ENCODE measurements at regions not wholly inside any gene's neighbourhood (a gene's known extent, or its start where the extent isn't known, plus 50 kb on each side); places are given as distances from the start of the nearest gene placed in this dataset.

DNA sequence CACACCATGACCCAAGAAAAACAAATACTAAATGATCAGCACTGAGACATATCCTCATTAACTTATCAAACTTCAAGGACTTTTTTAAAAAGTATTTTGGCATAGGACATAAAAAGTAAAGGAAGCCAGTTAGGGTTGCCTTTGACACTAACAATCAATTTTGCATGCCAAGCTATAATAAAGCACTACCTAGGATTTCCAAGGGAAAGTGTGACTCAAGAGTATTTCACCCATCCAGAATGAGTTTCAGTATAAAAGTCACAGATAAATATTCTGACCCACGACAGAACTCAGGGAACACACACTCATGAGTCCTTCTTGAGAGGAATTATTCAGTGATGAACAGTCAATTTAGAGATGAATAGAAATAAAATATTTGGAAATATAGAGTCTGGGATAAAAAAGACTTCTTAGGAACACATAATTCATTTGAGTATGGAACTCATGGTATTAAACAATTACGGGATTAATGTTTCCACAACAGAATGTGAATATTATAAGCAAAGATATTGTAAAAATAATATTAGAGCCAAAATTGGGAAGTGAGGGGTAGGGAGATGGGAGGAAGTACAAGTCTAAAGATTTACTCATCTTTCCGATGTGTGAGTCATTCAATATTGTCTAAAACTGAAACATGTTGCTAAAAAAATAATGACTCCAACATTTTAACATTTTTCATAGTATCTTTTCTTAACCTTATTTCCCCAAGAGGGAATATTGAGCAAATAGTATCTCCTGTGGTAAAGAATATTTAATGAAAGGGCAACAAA, 143.5 kb upstream of the LNX1 start:
- no peaks in the 10 kb centered on the region for H3K79me2 ChIP-seq (ENCODE audit: insufficient read depth, low read depth)
- no peaks in the 10 kb centered on the region for H3K4me1 ChIP-seq (ENCODE audit: low read depth, poor library complexity, severe bottlenecking)
- no peak overlapping the region for H3K9ac ChIP-seq
- H4K20me1 ChIP-seq (ENCODE audit: insufficient read depth), result no peaks in the 10 kb centered on the region
- no peak overlapping the region for H2AFZ ChIP-seq (ENCODE audit: low read depth)
- TF ChIP-seq, protein P1, sequence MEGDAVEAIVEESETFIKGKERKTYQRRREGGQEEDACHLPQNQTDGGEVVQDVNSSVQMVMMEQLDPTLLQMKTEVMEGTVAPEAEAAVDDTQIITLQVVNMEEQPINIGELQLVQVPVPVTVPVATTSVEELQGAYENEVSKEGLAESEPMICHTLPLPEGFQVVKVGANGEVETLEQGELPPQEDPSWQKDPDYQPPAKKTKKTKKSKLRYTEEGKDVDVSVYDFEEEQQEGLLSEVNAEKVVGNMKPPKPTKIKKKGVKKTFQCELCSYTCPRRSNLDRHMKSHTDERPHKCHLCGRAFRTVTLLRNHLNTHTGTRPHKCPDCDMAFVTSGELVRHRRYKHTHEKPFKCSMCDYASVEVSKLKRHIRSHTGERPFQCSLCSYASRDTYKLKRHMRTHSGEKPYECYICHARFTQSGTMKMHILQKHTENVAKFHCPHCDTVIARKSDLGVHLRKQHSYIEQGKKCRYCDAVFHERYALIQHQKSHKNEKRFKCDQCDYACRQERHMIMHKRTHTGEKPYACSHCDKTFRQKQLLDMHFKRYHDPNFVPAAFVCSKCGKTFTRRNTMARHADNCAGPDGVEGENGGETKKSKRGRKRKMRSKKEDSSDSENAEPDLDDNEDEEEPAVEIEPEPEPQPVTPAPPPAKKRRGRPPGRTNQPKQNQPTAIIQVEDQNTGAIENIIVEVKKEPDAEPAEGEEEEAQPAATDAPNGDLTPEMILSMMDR (conservative IDR thresholded peaks at IDR 0.05; ENCODE audit: low read depth, low read length), result no peak
- no peaks in the 10 kb centered on the region for H3K27me3 ChIP-seq (ENCODE audit: insufficient read depth, low read depth)
- no peak overlapping the region for H3K4me2 ChIP-seq
- H3K4me3 ChIP-seq (IDR thresholded peaks at IDR 0.05; ENCODE audit: insufficient read depth, low read depth, low read length), result no peak overlapping the region
- H3K36me3 ChIP-seq (ENCODE audit: insufficient read depth), result no peaks in the 10 kb centered on the region
- no peak overlapping the region for H3K27ac ChIP-seq

DNA sequence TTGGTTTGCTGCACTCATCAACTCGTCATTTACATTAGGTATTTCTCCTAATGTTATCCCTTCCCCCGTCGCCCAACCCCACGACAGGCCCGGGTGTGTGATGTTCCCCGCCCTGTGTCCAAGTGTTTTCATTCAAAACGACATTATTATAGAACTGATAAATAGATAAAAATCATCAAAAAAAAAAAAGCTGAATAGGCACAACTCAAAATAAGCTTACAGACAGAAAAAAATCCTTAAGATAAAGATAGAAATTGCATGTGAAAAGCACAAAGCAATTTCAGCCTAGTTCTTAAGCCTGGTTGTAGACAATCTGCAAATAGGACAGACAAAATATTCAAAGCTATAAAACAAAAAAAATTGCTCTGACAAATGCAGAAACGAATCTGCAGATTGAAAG, 142.9 kb upstream of the LNX1 start:
- TF ChIP-seq, protein P1 (conservative IDR thresholded peaks at IDR 0.05; ENCODE audit: low read depth, low read length), result no peak
- no peaks in the 10 kb centered on the region for H3K36me3 ChIP-seq (ENCODE audit: insufficient read depth)
- no peak overlapping the region for H3K27ac ChIP-seq
- H3K4me1 ChIP-seq (ENCODE audit: low read depth, poor library complexity, severe bottlenecking), result no peaks in the 10 kb centered on the region
- H3K4me2 ChIP-seq, result no peak overlapping the region
- H3K4me3 ChIP-seq (IDR thresholded peaks at IDR 0.05; ENCODE audit: insufficient read depth, low read depth, low read length), result no peak overlapping the region
- H3K79me2 ChIP-seq (ENCODE audit: insufficient read depth, low read depth), result no peaks in the 10 kb centered on the region
- no peak overlapping the region for H3K9ac ChIP-seq
- H2AFZ ChIP-seq (ENCODE audit: low read depth), result no peak overlapping the region
- no peaks in the 10 kb centered on the region for H4K20me1 ChIP-seq (ENCODE audit: insufficient read depth)
- H3K27me3 ChIP-seq (ENCODE audit: insufficient read depth, low read depth), result no peaks in the 10 kb centered on the region

DNA sequence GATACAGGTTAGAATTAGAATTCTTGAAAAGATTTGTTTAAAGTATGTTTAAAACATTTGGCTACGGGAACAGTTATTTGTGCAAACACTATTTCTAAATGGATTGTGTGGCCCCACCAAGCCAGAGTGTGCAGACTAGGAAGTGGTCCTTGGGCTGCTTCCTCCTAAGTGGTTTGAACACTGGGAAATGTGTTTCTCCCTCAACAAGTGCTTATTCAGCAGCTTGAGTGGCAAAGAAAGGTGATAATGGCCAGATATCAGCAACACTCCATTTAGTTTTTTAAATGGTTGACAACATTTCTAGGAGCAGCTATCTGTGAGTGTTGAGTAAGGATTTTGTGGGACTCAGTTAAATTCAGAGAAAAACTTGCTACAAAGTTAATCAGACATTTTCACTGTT, 141.4 kb upstream of the LNX1 start:
- TF ChIP-seq, protein P1 (conservative IDR thresholded peaks at IDR 0.05; ENCODE audit: low read depth, low read length), result no peak

DNA sequence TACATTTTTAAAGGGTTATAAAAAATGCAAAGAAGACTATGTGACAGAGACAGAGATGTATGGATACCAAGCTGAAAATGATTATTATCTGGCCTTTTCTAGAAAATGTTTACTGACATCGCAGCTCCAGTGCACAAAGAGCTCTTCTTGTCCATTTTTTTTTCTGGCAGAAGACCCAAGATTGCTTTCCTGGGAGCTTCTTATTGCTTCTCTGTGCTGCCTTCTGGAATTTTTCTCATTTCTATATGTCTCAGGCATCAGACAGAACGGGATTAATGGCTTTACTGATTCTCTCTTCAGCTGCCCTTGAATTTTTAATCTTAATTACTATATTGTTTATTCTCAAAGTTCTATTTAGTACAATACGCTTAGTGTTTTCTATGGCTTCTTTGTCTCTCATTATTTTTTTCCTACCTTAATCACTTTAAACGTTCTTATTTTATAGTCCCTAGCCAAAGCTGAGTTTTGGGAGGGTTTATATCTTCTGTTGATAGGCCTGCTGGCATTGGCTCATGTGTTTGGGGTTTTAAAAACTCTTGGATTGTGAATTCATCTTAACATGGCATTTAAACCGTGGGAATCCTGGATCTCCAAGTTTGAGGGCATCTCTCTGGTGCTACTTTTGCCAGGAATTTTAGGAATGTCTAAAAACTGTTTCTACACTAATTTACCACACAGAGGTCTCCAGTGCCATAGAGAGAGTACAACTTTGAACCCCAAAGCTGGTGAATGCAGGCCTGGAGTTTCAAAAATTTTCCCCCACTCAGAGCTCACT, 138.9 kb upstream of the LNX1 start:
- Histone ChIP-seq H3K4me2 (no peak overlapping the region), H3K79me2 (ENCODE audit: insufficient read depth, low read depth) (no peaks in the 10 kb centered on the region), H3K36me3 (ENCODE audit: insufficient read depth) (no peaks in the 10 kb centered on the region), H2AFZ (ENCODE audit: low read depth) (no peak overlapping the region), H4K20me1 (ENCODE audit: insufficient read depth) (no peaks in the 10 kb centered on the region), H3K4me3 (IDR thresholded peaks at IDR 0.05; ENCODE audit: insufficient read depth, low read depth, low read length) (no peak overlapping the region), H3K27ac (no peak overlapping the region), H3K4me1 (ENCODE audit: low read depth, poor library complexity, severe bottlenecking) (no peaks in the 10 kb centered on the region), H3K9ac (no peak overlapping the region), H3K27me3 (ENCODE audit: insufficient read depth, low read depth) (no peaks in the 10 kb centered on the region)
- TF ChIP-seq, protein P1 (conservative IDR thresholded peaks at IDR 0.05; ENCODE audit: low read depth, low read length), result no peak

More for the DNA sequence above, 141.4 kb upstream of the LNX1 start:
- Histone ChIP-seq H3K79me2 (ENCODE audit: insufficient read depth, low read depth) (no peaks in the 10 kb centered on the region), H2AFZ (ENCODE audit: low read depth) (no peak overlapping the region), H3K36me3 (ENCODE audit: insufficient read depth) (no peaks in the 10 kb centered on the region), H3K27me3 (ENCODE audit: insufficient read depth, low read depth) (no peaks in the 10 kb centered on the region), H3K4me1 (ENCODE audit: low read depth, poor library complexity, severe bottlenecking) (no peaks in the 10 kb centered on the region), H3K9ac (no peak overlapping the region), H3K4me3 (IDR thresholded peaks at IDR 0.05; ENCODE audit: insufficient read depth, low read depth, low read length) (no peak overlapping the region), H4K20me1 (ENCODE audit: insufficient read depth) (no peaks in the 10 kb centered on the region), H3K27ac (no peak overlapping the region), H3K4me2 (no peak overlapping the region)
